ENCODE measurements at regions not wholly inside any gene's neighbourhood (a gene's known extent, or its start where the extent isn't known, plus 50 kb on each side); places are given as distances from the start of the nearest gene placed in this dataset.

- no peak for TF ChIP-seq CTCF (IDR thresholded peaks at IDR 0.05; ENCODE audit: low read depth, low read length)
- no peak for DNase-seq
- H3K4me3 ChIP-seq (ENCODE audit: low read depth, low read length): no peak overlapping the region
- H3K9me3 ChIP-seq: no peaks in the 10 kb centered on the region
- 0 out of 2 replicates have a peak, but pooled peaks cover 2% of the 10 kb centered on the region for H3K4me1 ChIP-seq
- H3K36me3 ChIP-seq: no peaks in the 10 kb centered on the region
- H3K27me3 ChIP-seq: no peaks in the 10 kb centered on the region
Observed at GRCh38 chr1:76759171-76759860, 108.0 kb upstream of the ST6GALNAC5 start.

GRCh38 chr1:76759950-76760349 is 107.3 kb upstream of the ST6GALNAC5 start:
- DNase-seq: peak; percentile 25
- no peak for TF ChIP-seq CTCF (IDR thresholded peaks at IDR 0.05; ENCODE audit: low read depth, low read length)
- Histone ChIP-seq H3K27me3 (no peaks in the 10 kb centered on the region), H3K9me3 (no peaks in the 10 kb centered on the region), H3K4me1 (0 out of 2 replicates have a peak, but pooled peaks cover 2% of the 10 kb centered on the region), H3K36me3 (no peaks in the 10 kb centered on the region), H3K4me3 (ENCODE audit: low read depth, low read length) (no peak overlapping the region)

GRCh38 chr1:76763738-76764137 is 103.5 kb upstream of the ST6GALNAC5 start:
- Histone ChIP-seq H3K27me3 (no peaks in the 10 kb centered on the region), H3K4me3 (ENCODE audit: low read depth, low read length) (no peak overlapping the region), H3K36me3 (no peaks in the 10 kb centered on the region), H3K4me1 (peaks cover 6% of the 10 kb centered on the region; the same call in 1 of the 2 replicates), H3K9me3 (no peaks in the 10 kb centered on the region)
- TF ChIP-seq CTCF (IDR thresholded peaks at IDR 0.05; ENCODE audit: low read depth, low read length): no peak
- no peak for DNase-seq

DNA sequence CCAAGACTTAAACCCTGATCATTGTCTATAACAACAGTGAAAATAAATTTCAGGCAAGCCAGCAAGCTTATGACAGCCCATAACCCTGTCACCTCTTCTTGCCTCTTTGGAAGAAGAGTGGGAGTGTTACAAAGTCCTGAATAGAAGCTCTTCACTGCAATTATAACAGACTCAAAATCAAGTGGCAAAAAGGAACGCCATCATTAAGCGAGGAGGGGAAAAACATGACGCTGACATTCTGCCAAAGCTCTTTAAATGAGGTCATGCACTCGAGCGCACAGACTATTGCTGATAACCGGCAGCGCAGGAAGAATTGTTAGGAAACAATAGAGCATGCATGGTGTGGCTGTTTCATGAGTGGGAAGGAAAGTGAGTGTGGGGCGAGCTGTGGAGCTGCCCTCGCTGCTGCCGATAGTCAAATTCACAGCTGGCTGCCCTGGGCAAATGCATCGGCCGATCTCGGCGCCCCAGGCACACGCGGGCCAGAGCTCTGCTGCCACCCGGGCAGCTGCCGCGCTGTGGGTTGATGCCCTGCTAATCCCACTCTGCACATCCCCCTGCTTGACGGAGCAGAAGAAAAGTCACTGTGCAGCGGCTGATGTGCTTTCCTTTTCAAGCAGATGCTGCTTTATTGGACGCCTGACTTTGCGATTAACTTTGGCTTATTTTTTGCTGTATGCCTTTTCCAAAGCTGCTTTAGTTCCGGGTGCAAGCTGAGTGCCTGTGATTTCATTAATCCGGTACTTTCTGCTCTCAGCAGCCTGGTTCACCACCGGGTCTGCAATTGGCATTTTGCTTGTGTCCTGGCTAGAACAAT is 102.4 kb upstream of the ST6GALNAC5 start:
- no peaks in the 10 kb centered on the region for H3K9me3 ChIP-seq
- H3K27me3 ChIP-seq: no peaks in the 10 kb centered on the region
- H3K4me3 ChIP-seq (ENCODE audit: low read depth, low read length): peak overlapping the region; percentile 55
- peak; percentile 45 for DNase-seq
- H3K4me1 ChIP-seq: peaks cover 6% of the 10 kb centered on the region; the same call in 1 of the 2 replicates
- no peak for TF ChIP-seq CTCF (IDR thresholded peaks at IDR 0.05; ENCODE audit: low read depth, low read length)
- no peaks in the 10 kb centered on the region for H3K36me3 ChIP-seq

DNA sequence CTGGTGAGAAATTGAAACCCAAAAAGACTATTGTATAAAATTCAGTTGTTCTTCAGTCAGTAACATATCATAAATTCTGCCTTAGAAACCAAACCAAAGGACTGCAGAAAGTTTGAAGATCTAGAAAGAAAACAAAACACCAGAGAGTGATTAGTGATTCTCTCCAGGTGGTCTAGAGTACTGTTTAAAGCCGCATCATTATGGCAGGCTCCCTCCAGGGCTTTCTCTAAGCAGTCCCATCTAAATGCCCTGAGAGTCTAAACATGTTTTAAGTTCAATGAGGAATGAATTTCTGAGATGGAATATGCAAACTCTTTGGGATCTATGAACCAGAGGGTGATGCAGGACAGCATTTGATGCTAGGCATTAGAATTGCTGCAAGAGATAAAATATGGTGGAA is 100.9 kb upstream of the ST6GALNAC5 start:
- DNase-seq: no peak
- H3K9me3 ChIP-seq: no peaks in the 10 kb centered on the region
- H3K4me3 ChIP-seq (ENCODE audit: low read depth, low read length): no peak overlapping the region
- H3K36me3 ChIP-seq: no peaks in the 10 kb centered on the region
- no peaks in the 10 kb centered on the region for H3K27me3 ChIP-seq
- TF ChIP-seq CTCF (IDR thresholded peaks at IDR 0.05; ENCODE audit: low read depth, low read length): no peak
- H3K4me1 ChIP-seq: peaks cover 6% of the 10 kb centered on the region; the same call in 1 of the 2 replicates

GRCh38 chr1:76769911-76770310 is 97.4 kb upstream of the ST6GALNAC5 start:
- peaks cover 4% of the 10 kb centered on the region; the same call in 1 of the 2 replicates for H3K4me1 ChIP-seq
- DNase-seq: no peak
- TF ChIP-seq CTCF (IDR thresholded peaks at IDR 0.05; ENCODE audit: low read depth, low read length): no peak
- no peak overlapping the region for H3K4me3 ChIP-seq (ENCODE audit: low read depth, low read length)
- H3K36me3 ChIP-seq: no peaks in the 10 kb centered on the region
- H3K27me3 ChIP-seq: no peaks in the 10 kb centered on the region
- no peaks in the 10 kb centered on the region for H3K9me3 ChIP-seq
